HG02840 (cell line): ENCODE measurements at regions not wholly inside any gene's neighbourhood (a gene's known extent, or its start where the extent isn't known, plus 50 kb on each side); places are given as distances from the start of the nearest gene placed in this dataset.
A peak's percentile ranks its signal among the peaks of the same experiment; 100 is the strongest.
"Not testable (repeated sequence)": the region's sequence is repeated elsewhere in the genome, so short reads cannot be mapped to it uniquely, and the experiment has no call there.

Experiments
- ATAC-seq: cut with Tn5 transposase; IDR thresholded peaks from one replicate; pipeline ENCODE4 v1.9.1; 2021; ENCODE audit warnings: mild to moderate bottlenecking, moderate library complexity, moderate number of reproducible peaks; ENCODE audit not compliant: unreplicated experiment, low FRiP score

GRCh38 chr3:153952091-153952490, 169.1 kb upstream of the ARHGEF26 start:
- ATAC-seq = no peak

- ATAC-seq = no peak
Observed at GRCh38 chr3:153956613-153957012, 164.6 kb upstream of the ARHGEF26 start.

- ATAC-seq = no peak
Observed at GRCh38 chr3:153957421-153957820, 163.8 kb upstream of the ARHGEF26 start.

GRCh38 chr3:153958635-153959595, 162.3 kb upstream of the ARHGEF26 start:
- no peak for ATAC-seq

GRCh38 chr3:153960458-153961074, 160.6 kb upstream of the ARHGEF26 start:
- ATAC-seq = no peak

- no peak for ATAC-seq
Observed at GRCh38 chr3:153961494-153961893, 159.7 kb upstream of the ARHGEF26 start.

- no peak for ATAC-seq
Observed at GRCh38 chr3:153963012-153963411, 158.2 kb upstream of the ARHGEF26 start.

- ATAC-seq = no peak
Observed at GRCh38 chr3:153967260-153967659, 153.9 kb upstream of the ARHGEF26 start.

- no peak for ATAC-seq
Observed at GRCh38 chr3:153970047-153970446, 151.1 kb upstream of the ARHGEF26 start.

- ATAC-seq = no peak
Observed at GRCh38 chr3:153970741-153971347, 150.3 kb upstream of the ARHGEF26 start.

GRCh38 chr3:153972862-153973261, 148.3 kb upstream of the ARHGEF26 start:
- ATAC-seq = peak; percentile 55

GRCh38 chr3:153973722-153974265, 147.4 kb upstream of the ARHGEF26 start:
- ATAC-seq = peak; percentile 48

- no peak for ATAC-seq
Observed at GRCh38 chr3:153974614-153975013, 146.6 kb upstream of the ARHGEF26 start.

GRCh38 chr3:153976891-153977554, 144.2 kb upstream of the ARHGEF26 start:
- no peak for ATAC-seq

- ATAC-seq = no peak
Observed at GRCh38 chr3:153978006-153978405, 143.2 kb upstream of the ARHGEF26 start.

- ATAC-seq = no peak
Observed at GRCh38 chr3:153979418-153980251, 141.6 kb upstream of the ARHGEF26 start.

- no peak for ATAC-seq
Observed at GRCh38 chr3:153980252-153980590, 141.0 kb upstream of the ARHGEF26 start.

- not testable (repeated sequence) for ATAC-seq
Observed at GRCh38 chr3:153997364-153997763, 123.8 kb upstream of the ARHGEF26 start.

- no peak for ATAC-seq
Observed at GRCh38 chr3:154003649-154004048, 117.5 kb upstream of the ARHGEF26 start.

GRCh38 chr3:154011036-154011435, 110.2 kb upstream of the ARHGEF26 start:
- no peak for ATAC-seq
